CD4-positive, CD25-positive, alpha-beta regulatory T cell (primary cell): ENCODE measurements at regions not wholly inside any gene's neighbourhood (a gene's known extent, or its start where the extent isn't known, plus 50 kb on each side); places are given as distances from the start of the nearest gene placed in this dataset.

ENCODE experiments used
- ATAC-seq, 2 donors: fragments of 150-1000 bp; cut with Tn5 transposase; one replicate each; pipeline ENCODE4 v1.10.0; 2021; ENCODE audit warnings: low read depth in 2 of 2, moderate number of reproducible peaks in 2 of 2, moderate library complexity in 1 of 2
- DNase-seq, 3 donors: peaks; one replicate each; pipeline versions ENCODE4 v3.0.0 to v3.0.0-alpha.2; 2012 to 2022; ENCODE audit warnings: mixed read lengths in 1 of 3
- H3K27ac ChIP-seq: one replicate; pipeline ENCODE4 v1.7.0; 2013; ENCODE audit warnings: mild to moderate bottlenecking, low read length; ENCODE audit not compliant: insufficient read depth, poor library complexity, severe bottlenecking
- H3K27me3 ChIP-seq: one replicate; pipeline ENCODE4 v1.7.0; 2013; ENCODE audit warnings: low read length; ENCODE audit not compliant: control insufficient read depth, insufficient read depth
- H3K36me3 ChIP-seq: one replicate; pipeline ENCODE4 v1.7.0; 2013; ENCODE audit warnings: mild to moderate bottlenecking, low read length, moderate library complexity; ENCODE audit not compliant: control insufficient read depth, insufficient read depth
- H3K4me1 ChIP-seq: 2 replicates; pipeline ENCODE4 v1.7.0; 2013; ENCODE audit warnings: mild to moderate bottlenecking, low read length; ENCODE audit not compliant: insufficient read depth, control insufficient read depth, poor library complexity, severe bottlenecking
- H3K4me3 ChIP-seq: one replicate; pipeline ENCODE4 v1.7.0; 2013; ENCODE audit warnings: low read depth, mild to moderate bottlenecking, low read length, moderate library complexity
- H3K9me3 ChIP-seq, 2 experiments: 1 replicate in 1 of 2; 2 replicates in 1 of 2; pipeline ENCODE4 v1.7.0; 2013; ENCODE audit warnings: low read length in 2 of 2, mild to moderate bottlenecking in 1 of 2, moderate library complexity in 1 of 2; ENCODE audit not compliant: control insufficient read depth in 2 of 2
- H3K27ac Mint-ChIP-seq, 3 donors: one replicate each; pipeline ENCODE4 v1.8.0; 2020 to 2022; ENCODE audit warnings: mild to moderate bottlenecking in 3 of 3, mixed read lengths in 3 of 3, moderate library complexity in 2 of 3
- H3K27me3 Mint-ChIP-seq: one replicate; pipeline ENCODE4 v1.8.0; 2022; ENCODE audit warnings: mild to moderate bottlenecking, mixed read lengths
- H3K36me3 Mint-ChIP-seq: one replicate; pipeline ENCODE4 v1.8.0; 2020; ENCODE audit warnings: mixed read lengths
- H3K4me1 Mint-ChIP-seq, 4 donors: one replicate each; pipeline ENCODE4 v1.8.0; 2020 to 2022; ENCODE audit warnings: mixed read lengths in 4 of 4, mild to moderate bottlenecking in 1 of 4
- H3K4me3 Mint-ChIP-seq, 4 donors: one replicate each; pipeline ENCODE4 v1.8.0; 2020 to 2022; ENCODE audit warnings: mild to moderate bottlenecking in 4 of 4, mixed read lengths in 4 of 4, moderate library complexity in 3 of 4
- H3K9me3 Mint-ChIP-seq, 7 donors: one replicate each; pipeline ENCODE4 v1.8.0; 2020 to 2022; ENCODE audit warnings: mixed read lengths in 7 of 7, mild to moderate bottlenecking in 3 of 7, moderate library complexity in 2 of 7

- Mint-ChIP-seq H3K9me3 (peaks cover 0 to 8% (median 2%) of the 10 kb centered on the region in 7 donors), H3K4me3 (no peak overlapping the region), H3K4me1 (no peaks in the 10 kb centered on the region), H3K27me3 (no peaks in the 10 kb centered on the region), H3K27ac (no peak overlapping the region), H3K36me3 (no peaks in the 10 kb centered on the region)
- H3K27ac ChIP-seq: no peak overlapping the region
- H3K9me3 ChIP-seq: no peaks in the 10 kb centered on the region
- no peaks in the 10 kb centered on the region for H3K36me3 ChIP-seq
- H3K27me3 ChIP-seq: no peaks in the 10 kb centered on the region
- DNase-seq: no peak
- ATAC-seq: no peak
- no peak overlapping the region for H3K4me3 ChIP-seq
- no peaks in the 10 kb centered on the region for H3K4me1 ChIP-seq
These were observed 156.9 kb upstream of the KCNJ16 start for GRCh38 chr17:69918164-69918563.

DNA sequence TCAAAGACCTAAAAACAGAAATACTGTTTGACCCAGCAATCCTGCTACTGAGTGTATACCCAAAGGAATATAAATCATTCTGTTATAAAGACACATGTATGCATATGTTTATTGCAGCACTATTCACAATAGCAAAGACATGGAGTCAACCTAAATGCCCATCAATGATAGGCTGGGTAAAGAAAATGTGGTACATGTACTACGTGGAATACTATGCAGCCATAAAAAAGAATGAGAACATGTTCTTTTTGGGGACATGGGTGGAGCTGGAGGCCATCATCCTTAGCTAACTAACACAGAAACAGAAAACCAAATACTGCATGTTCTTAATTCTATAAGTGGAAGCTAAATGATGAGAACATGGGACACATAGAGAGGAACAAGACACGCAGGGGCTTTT is 155.2 kb upstream of the KCNJ16 start:
- Mint-ChIP-seq H3K27me3 (no peaks in the 10 kb centered on the region), H3K4me1 (no peaks in the 10 kb centered on the region), H3K27ac (no peak overlapping the region), H3K36me3 (no peaks in the 10 kb centered on the region), H3K9me3 (peaks cover 0 to 8% (median 2%) of the 10 kb centered on the region in 7 donors), H3K4me3 (no peak overlapping the region)
- H3K4me1 ChIP-seq: no peaks in the 10 kb centered on the region
- H3K9me3 ChIP-seq: no peaks in the 10 kb centered on the region
- H3K27ac ChIP-seq: no peak overlapping the region
- H3K27me3 ChIP-seq: no peaks in the 10 kb centered on the region
- no peak for DNase-seq
- H3K36me3 ChIP-seq: no peaks in the 10 kb centered on the region
- H3K4me3 ChIP-seq: no peak overlapping the region
- ATAC-seq: no peak

DNA sequence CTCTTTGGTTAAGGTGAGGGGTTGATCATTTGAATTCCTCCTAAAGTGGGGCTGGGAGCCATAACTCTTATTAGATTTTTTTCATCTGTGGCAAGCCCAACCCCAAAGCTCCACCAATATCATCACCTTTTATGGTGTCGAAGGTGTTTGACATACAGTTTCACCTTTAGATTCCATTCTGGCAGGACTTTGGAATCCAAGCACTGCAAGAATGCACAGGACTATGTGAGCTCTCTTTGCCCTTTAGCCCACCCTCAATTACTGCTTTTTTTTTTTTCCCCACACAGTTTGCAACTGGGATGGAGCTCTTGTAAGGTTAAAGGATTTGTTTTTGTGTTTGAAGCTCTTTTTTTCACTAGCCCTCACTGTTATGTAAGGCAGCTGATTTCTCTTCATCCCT is 154.0 kb upstream of the KCNJ16 start:
- Mint-ChIP-seq H3K27ac (no peak overlapping the region), H3K4me3 (no peak overlapping the region), H3K9me3 (peaks cover 0 to 11% (median 2%) of the 10 kb centered on the region in 7 donors)

GRCh38 chr17:69928611-69929010 is 146.4 kb upstream of the KCNJ16 start:
- no peak overlapping the region for H3K27ac ChIP-seq

More for the DNA sequence above, 154.0 kb upstream of the KCNJ16 start:
- Histone ChIP-seq H3K4me1 (no peaks in the 10 kb centered on the region), H3K4me3 (no peak overlapping the region), H3K27ac (no peak overlapping the region), H3K9me3 (no peaks in the 10 kb centered on the region), H3K27me3 (no peaks in the 10 kb centered on the region), H3K36me3 (no peaks in the 10 kb centered on the region)
- no peak for ATAC-seq
- Mint-ChIP-seq H3K27me3 (no peaks in the 10 kb centered on the region), H3K4me1 (no peaks in the 10 kb centered on the region), H3K36me3 (no peaks in the 10 kb centered on the region)
- DNase-seq: no peak

DNA sequence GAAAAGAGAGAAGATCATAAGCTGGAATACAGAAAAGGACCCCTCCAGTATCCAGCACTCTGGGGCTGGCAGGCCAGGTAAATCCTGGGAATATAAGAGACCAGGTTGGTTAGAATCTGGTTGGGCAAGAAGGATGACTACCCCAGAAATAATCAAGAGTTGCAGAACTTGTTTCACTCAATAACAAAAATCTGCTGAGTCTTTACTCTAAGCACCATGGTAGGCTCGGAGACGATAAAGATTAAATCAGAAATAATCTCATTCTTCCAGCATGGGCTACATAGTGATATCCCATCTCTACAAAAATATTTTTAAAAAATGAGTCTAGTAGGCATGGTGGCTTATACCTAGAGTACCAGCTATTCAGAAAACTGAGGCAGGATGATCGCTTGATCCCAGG is 138.0 kb upstream of the KCNJ16 start:
- no peaks in the 10 kb centered on the region for H3K27me3 ChIP-seq
- H3K27ac ChIP-seq: no peak overlapping the region
- H3K27me3 Mint-ChIP-seq: no peaks in the 10 kb centered on the region
- no peak for DNase-seq
- peak overlapping the region in 1 of 3 donors; percentile 54 for H3K27ac Mint-ChIP-seq
- H3K36me3 ChIP-seq: no peaks in the 10 kb centered on the region
- no peak for ATAC-seq
- H3K9me3 Mint-ChIP-seq: peaks cover 0 to 19% (median 5%) of the 10 kb centered on the region in 7 donors
- no peaks in the 10 kb centered on the region for H3K9me3 ChIP-seq
- H3K4me1 ChIP-seq: no peaks in the 10 kb centered on the region
- no peak overlapping the region for H3K4me3 ChIP-seq
- H3K36me3 Mint-ChIP-seq: no peaks in the 10 kb centered on the region
- H3K4me3 Mint-ChIP-seq: no peak overlapping the region
- no peaks in the 10 kb centered on the region for H3K4me1 Mint-ChIP-seq

More at GRCh38 chr17:69928611-69929010, 146.4 kb upstream of the KCNJ16 start:
- ATAC-seq (no peak), DNase-seq (no peak)
- Mint-ChIP-seq H3K4me1 (no peaks in the 10 kb centered on the region), H3K27ac (no peak overlapping the region), H3K4me3 (no peak overlapping the region), H3K9me3 (peaks cover 0 to 10% (median 4%) of the 10 kb centered on the region in 7 donors), H3K27me3 (no peaks in the 10 kb centered on the region), H3K36me3 (no peaks in the 10 kb centered on the region)
- Histone ChIP-seq H3K36me3 (no peaks in the 10 kb centered on the region), H3K4me3 (no peak overlapping the region), H3K4me1 (no peaks in the 10 kb centered on the region), H3K9me3 (no peaks in the 10 kb centered on the region), H3K27me3 (no peaks in the 10 kb centered on the region)

- DNase-seq (no peak), ATAC-seq (no peak)
- Mint-ChIP-seq H3K27me3 (no peaks in the 10 kb centered on the region), H3K4me3 (no peak overlapping the region), H3K9me3 (peaks cover 0 to 8% (median 2%) of the 10 kb centered on the region in 7 donors), H3K36me3 (no peaks in the 10 kb centered on the region), H3K27ac (no peak overlapping the region), H3K4me1 (no peaks in the 10 kb centered on the region)
- Histone ChIP-seq H3K9me3 (no peaks in the 10 kb centered on the region), H3K4me3 (no peak overlapping the region), H3K36me3 (no peaks in the 10 kb centered on the region), H3K27me3 (no peaks in the 10 kb centered on the region), H3K4me1 (no peaks in the 10 kb centered on the region), H3K27ac (no peak overlapping the region)
These were observed 132.0 kb upstream of the KCNJ16 start for GRCh38 chr17:69943058-69943457.

DNA sequence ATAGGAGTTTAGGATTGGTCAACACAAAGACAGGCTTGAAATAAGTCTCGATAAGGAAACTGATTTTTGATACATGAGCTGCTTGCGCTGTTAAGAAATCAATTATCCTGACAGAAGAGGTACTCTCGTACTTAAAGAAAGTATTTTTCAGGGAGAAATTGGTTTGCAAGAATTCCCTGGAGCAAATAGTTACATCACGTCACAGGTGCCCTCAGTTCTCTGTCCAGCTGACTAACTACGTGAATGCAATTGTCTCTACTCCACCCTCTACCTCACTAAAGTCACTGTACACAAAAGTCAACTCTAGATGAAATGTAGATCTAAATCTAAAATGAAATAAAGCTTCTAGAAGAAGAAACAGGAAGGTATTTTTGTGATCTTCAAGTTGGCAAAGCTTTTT is 130.6 kb upstream of the KCNJ16 start:
- no peaks in the 10 kb centered on the region for H3K9me3 ChIP-seq

GRCh38 chr17:69945698-69946185 is 129.3 kb upstream of the KCNJ16 start:
- no peak for ATAC-seq
- H3K4me1 ChIP-seq: no peaks in the 10 kb centered on the region
- H3K4me3 ChIP-seq: no peak overlapping the region
- Mint-ChIP-seq H3K27me3 (no peaks in the 10 kb centered on the region), H3K27ac (no peak overlapping the region), H3K4me3 (peak overlapping the region in 1 of 4 donors; percentile 21), H3K36me3 (no peaks in the 10 kb centered on the region), H3K9me3 (peaks cover 0 to 6% (median 0%) of the 10 kb centered on the region in 7 donors), H3K4me1 (no peaks in the 10 kb centered on the region)
- no peak overlapping the region for H3K27ac ChIP-seq
- H3K36me3 ChIP-seq: no peaks in the 10 kb centered on the region
- H3K9me3 ChIP-seq: no peaks in the 10 kb centered on the region
- no peaks in the 10 kb centered on the region for H3K27me3 ChIP-seq
- DNase-seq: no peak

More for the DNA sequence above, 130.6 kb upstream of the KCNJ16 start:
- H3K27me3 Mint-ChIP-seq: no peaks in the 10 kb centered on the region
- H3K27ac Mint-ChIP-seq: no peak overlapping the region
- Histone ChIP-seq H3K4me1 (no peaks in the 10 kb centered on the region), H3K36me3 (no peaks in the 10 kb centered on the region), H3K27me3 (no peaks in the 10 kb centered on the region), H3K4me3 (no peak overlapping the region), H3K27ac (no peak overlapping the region)
- no peaks in the 10 kb centered on the region for H3K4me1 Mint-ChIP-seq
- H3K36me3 Mint-ChIP-seq: no peaks in the 10 kb centered on the region
- DNase-seq: no peak
- H3K4me3 Mint-ChIP-seq: no peak overlapping the region
- ATAC-seq: no peak
- H3K9me3 Mint-ChIP-seq: peaks cover 0 to 8% (median 0%) of the 10 kb centered on the region in 7 donors
